Loucy (cell line): ENCODE measurements at regions not wholly inside any gene's neighbourhood (a gene's known extent, or its start where the extent isn't known, plus 50 kb on each side); places are given as distances from the start of the nearest gene placed in this dataset.

Source experiments
- CTCF ChIP-seq: fragments of 200-600 bp; sonication (generic); conservative IDR thresholded peaks from 2 replicates; pipeline ENCODE4 v1.5.1; 2014; ENCODE audit warnings: mild to moderate bottlenecking, antibody characterized with exemption, low read length
- EZH2phosphoT487 ChIP-seq: fragments of 200-600 bp; IDR thresholded peaks from 2 replicates; pipeline ENCODE4 v1.6.1; 2018; ENCODE audit warnings: antibody characterized with exemption, mild to moderate bottlenecking, moderate library complexity, borderline replicate concordance

- TF ChIP-seq EZH2phosphoT487 = no peak
- TF ChIP-seq CTCF = no peak
These were observed 624.2 kb upstream of the AGA start for GRCh38 chr4:178066338-178066941.
